Natural killer cell (primary cell): ENCODE measurements at regions not wholly inside any gene's neighbourhood (a gene's known extent, or its start where the extent isn't known, plus 50 kb on each side); places are given as distances from the start of the nearest gene placed in this dataset.
"Not testable (repeated sequence)": the region's sequence is repeated elsewhere in the genome, so short reads cannot be mapped to it uniquely, and the experiment has no call there.

Experiments used
- ATAC-seq, 3 donors: fragments of 150-1000 bp in 2 of 3; fragments of 200-7000 bp in 1 of 3; cut with Tn5 transposase; 1 replicate in 1 of 3; 2 replicates in 2 of 3; pipeline ENCODE4 v1.10.0; 2021; ENCODE audit warnings: mild to moderate bottlenecking in 2 of 3, moderate library complexity in 2 of 3
- DNase-seq, 2 donors: peaks; one replicate each; pipeline versions ENCODE4 v3.0.0 to v3.0.0-alpha.2; 2013 to 2021; ENCODE audit warnings: mixed read lengths in 1 of 2
- H3K27ac ChIP-seq: one replicate; pipeline ENCODE4 v1.5.1; 2013; ENCODE audit warnings: mild to moderate bottlenecking, low read length
- H3K27me3 ChIP-seq: one replicate; pipeline ENCODE4 v1.6.1; 2013; ENCODE audit warnings: low read length; ENCODE audit not compliant: control insufficient read depth, insufficient read depth
- H3K36me3 ChIP-seq: one replicate; pipeline ENCODE4 v1.6.1; 2013; ENCODE audit warnings: low read length; ENCODE audit not compliant: control insufficient read depth, insufficient read depth
- H3K4me1 ChIP-seq: one replicate; pipeline ENCODE4 v1.6.1; 2013; ENCODE audit warnings: low read length; ENCODE audit not compliant: control insufficient read depth, insufficient read depth
- H3K4me3 ChIP-seq: one replicate; pipeline ENCODE4 v1.5.1; 2013; ENCODE audit warnings: low read length
- H3K9me3 ChIP-seq: one replicate; pipeline ENCODE4 v1.6.1; 2013; ENCODE audit warnings: low read length; ENCODE audit not compliant: control insufficient read depth, insufficient read depth
- H3K27ac Mint-ChIP-seq, 2 donors: one replicate each; pipeline ENCODE4 v1.8.0; 2022; ENCODE audit warnings: mild to moderate bottlenecking in 2 of 2, mixed read lengths in 2 of 2, moderate library complexity in 1 of 2
- H3K27me3 Mint-ChIP-seq, 2 donors: one replicate each; pipeline ENCODE4 v1.8.0; 2022; ENCODE audit warnings: low read depth in 2 of 2, mixed read lengths in 2 of 2
- H3K36me3 Mint-ChIP-seq: one replicate; pipeline ENCODE4 v1.8.0; 2022; ENCODE audit warnings: mixed read lengths
- H3K4me1 Mint-ChIP-seq, 2 donors: one replicate each; pipeline ENCODE4 v1.8.0; 2022; ENCODE audit warnings: mixed read lengths in 2 of 2
- H3K4me3 Mint-ChIP-seq: one replicate; pipeline ENCODE4 v1.8.0; 2022; ENCODE audit warnings: mild to moderate bottlenecking, moderate library complexity, mixed read lengths
- H3K9me3 Mint-ChIP-seq, 2 donors: one replicate each; pipeline ENCODE4 v1.8.0; 2022; ENCODE audit warnings: mixed read lengths in 2 of 2
- WGBS: methylation state at CpG from one replicate; pipeline ENCODE4 v1.1.7; 2013; ENCODE audit warnings: missing lambda C conversion rate; ENCODE audit not compliant: insufficient coverage; 5-methylcytosine and 5-hydroxymethylcytosine counted together
- intact Hi-C: fragments of 100-400 bp; cut with micrococcal nuclease; formaldehyde crosslinking; loops from one replicate; pipeline ENCODE4 v1.14.2; 2022
- TF ChIP-seq, protein P1 (sequence below): fragments of 200-600 bp; IDR thresholded peaks from one replicate; pipeline ENCODE4 v1.8.0; 2022; ENCODE audit warnings: antibody characterized with exemption

DNA sequence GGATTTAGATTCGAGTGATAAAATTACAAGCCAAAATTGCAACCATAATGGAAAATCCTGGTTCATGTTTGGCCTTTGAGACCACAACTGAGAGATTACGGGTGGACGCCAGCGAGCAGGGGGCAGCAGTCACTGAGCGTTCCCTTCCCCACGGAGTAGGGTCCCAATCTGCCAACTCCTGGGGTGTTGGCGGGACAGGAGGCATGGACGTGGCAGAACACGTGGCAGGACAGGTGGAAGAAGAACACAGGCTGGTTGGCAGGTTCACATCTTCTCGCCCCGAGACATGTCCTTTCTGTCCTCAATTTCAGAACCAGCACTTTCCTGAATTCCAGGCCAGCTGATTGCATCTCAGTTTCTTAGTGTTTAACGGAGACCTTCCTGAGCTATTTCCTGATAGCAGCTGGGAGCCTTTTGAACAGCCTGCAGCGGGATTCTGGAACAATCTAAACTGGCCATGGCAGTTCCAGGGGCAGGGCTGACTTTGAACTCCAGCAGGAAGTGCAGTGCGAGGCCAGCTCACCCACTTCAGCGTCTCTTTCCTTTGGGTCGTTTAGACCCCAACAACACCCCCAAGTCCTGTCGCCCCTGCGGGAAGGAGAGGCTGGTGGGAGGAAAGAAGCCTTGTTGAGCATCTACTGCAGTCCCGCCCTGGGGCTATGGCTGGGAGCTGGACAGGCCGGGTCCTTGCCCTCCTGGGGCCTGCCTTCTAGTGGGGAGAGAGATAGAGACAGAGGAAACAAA lies 159.1 kb upstream of the FOXF1 start:
- H3K4me1 ChIP-seq, result no peaks in the 10 kb centered on the region
- Mint-ChIP-seq H3K27me3 (peaks cover 47 to 80% of the 10 kb centered on the region in 2 donors), H3K9me3 (no peaks in the 10 kb centered on the region), H3K4me1 (no peaks in the 10 kb centered on the region), H3K27ac (no peak overlapping the region), H3K36me3 (no peaks in the 10 kb centered on the region), H3K4me3 (no peak overlapping the region)
- no peak for DNase-seq
- no peaks in the 10 kb centered on the region for H3K9me3 ChIP-seq
- WGBS, result 72% methylated on average over 15 of the region's 20 CpGs
- TF ChIP-seq, protein P1, sequence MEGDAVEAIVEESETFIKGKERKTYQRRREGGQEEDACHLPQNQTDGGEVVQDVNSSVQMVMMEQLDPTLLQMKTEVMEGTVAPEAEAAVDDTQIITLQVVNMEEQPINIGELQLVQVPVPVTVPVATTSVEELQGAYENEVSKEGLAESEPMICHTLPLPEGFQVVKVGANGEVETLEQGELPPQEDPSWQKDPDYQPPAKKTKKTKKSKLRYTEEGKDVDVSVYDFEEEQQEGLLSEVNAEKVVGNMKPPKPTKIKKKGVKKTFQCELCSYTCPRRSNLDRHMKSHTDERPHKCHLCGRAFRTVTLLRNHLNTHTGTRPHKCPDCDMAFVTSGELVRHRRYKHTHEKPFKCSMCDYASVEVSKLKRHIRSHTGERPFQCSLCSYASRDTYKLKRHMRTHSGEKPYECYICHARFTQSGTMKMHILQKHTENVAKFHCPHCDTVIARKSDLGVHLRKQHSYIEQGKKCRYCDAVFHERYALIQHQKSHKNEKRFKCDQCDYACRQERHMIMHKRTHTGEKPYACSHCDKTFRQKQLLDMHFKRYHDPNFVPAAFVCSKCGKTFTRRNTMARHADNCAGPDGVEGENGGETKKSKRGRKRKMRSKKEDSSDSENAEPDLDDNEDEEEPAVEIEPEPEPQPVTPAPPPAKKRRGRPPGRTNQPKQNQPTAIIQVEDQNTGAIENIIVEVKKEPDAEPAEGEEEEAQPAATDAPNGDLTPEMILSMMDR, result no peak
- ATAC-seq, result no peak
- H3K36me3 ChIP-seq, result no peaks in the 10 kb centered on the region
- no peaks in the 10 kb centered on the region for H3K27me3 ChIP-seq
- no peak overlapping the region for H3K4me3 ChIP-seq
- intact Hi-C loops, result no loop called here
- H3K27ac ChIP-seq, result no peak overlapping the region

DNA sequence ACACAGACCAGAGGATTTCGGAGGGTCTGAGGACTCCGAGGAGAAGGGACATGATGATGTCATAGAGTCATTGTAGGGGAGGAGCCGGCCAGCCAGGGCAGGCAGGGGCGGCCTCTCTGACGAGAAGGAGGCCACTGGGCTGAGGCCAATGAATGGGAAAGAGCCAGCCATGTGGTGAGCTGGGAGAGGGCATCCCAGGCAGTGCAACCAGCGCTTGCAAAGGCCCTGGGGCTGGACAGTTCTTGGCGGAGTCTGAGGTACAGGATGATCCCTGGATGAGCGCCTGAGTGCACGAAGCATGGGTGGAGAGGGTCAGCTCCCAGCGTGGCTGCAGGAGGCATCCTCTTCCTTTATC lies 158.6 kb upstream of the FOXF1 start:
- H3K27me3 ChIP-seq, H3K4me1 Mint-ChIP-seq, ATAC-seq, H3K36me3 Mint-ChIP-seq, DNase-seq, H3K4me3 Mint-ChIP-seq, H3K4me1 ChIP-seq, H3K27ac Mint-ChIP-seq, H3K9me3 Mint-ChIP-seq, H3K4me3 ChIP-seq, H3K27ac ChIP-seq, H3K36me3 ChIP-seq, intact Hi-C loops, H3K9me3 ChIP-seq: not testable (repeated sequence)
- 68% methylated on average over 10 of the region's 10 CpGs for WGBS
- H3K27me3 Mint-ChIP-seq, result peaks cover 43 to 77% of the 10 kb centered on the region in 2 donors

DNA sequence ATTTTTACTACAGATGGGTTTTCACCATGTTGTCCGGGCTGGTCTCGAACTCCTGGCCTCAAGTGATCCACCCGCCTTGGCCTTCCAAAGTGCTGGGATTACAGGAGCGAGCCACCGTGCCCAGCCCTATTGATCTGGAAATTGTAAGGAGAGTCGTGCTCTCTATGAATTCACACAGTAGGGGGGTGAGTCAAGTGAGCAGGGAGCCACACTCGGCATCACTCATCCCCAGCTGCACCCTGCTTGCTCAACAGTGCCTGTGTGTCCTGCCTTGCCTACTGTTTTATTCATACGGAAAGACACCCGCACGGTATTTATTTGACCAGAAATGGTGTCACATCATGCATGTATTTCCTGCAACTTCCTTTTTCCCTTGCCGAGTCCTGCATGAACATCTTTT lies 157.2 kb upstream of the FOXF1 start:
- no peaks in the 10 kb centered on the region for H3K9me3 Mint-ChIP-seq
- intact Hi-C loops, result no loop called here
- no peak overlapping the region for H3K27ac Mint-ChIP-seq
- DNase-seq, result no peak
- ATAC-seq, result no peak
- Histone ChIP-seq H3K36me3 (no peaks in the 10 kb centered on the region), H3K9me3 (no peaks in the 10 kb centered on the region), H3K4me3 (no peak overlapping the region), H3K4me1 (no peaks in the 10 kb centered on the region), H3K27ac (no peak overlapping the region), H3K27me3 (no peaks in the 10 kb centered on the region)
- H3K36me3 Mint-ChIP-seq, result no peaks in the 10 kb centered on the region
- 80% methylated on average over 11 of the region's 11 CpGs for WGBS
- no peak overlapping the region for H3K4me3 Mint-ChIP-seq
- no peaks in the 10 kb centered on the region for H3K4me1 Mint-ChIP-seq
- peaks cover 37 to 66% of the 10 kb centered on the region in 2 donors for H3K27me3 Mint-ChIP-seq
- TF ChIP-seq, protein P1, result no peak

DNA sequence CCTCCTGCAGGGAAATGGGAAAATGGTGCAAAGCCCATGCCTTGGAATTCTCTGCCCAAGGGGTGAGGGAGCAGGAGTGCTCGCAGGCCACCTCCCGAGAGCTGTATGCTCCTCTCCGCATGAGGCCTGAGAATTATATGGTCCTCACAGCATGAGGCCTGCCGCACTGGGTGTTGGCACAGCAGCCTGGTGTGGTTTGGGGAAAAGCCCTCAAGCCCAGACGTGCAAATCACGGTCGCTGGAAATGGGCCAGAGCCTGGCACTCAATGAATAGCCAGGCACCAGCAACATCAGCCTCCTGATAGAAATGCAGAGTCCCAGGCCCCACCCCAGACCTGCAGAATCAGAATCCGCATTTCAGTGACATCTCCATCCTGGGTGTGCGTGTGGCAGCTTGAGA lies 156.4 kb upstream of the FOXF1 start:
- intact Hi-C loops, result no loop called here
- Mint-ChIP-seq H3K9me3 (no peaks in the 10 kb centered on the region), H3K4me3 (no peak overlapping the region), H3K4me1 (no peaks in the 10 kb centered on the region), H3K36me3 (no peaks in the 10 kb centered on the region), H3K27me3 (peaks cover 37 to 59% of the 10 kb centered on the region in 2 donors), H3K27ac (no peak overlapping the region)
- 72% methylated on average over 9 of the region's 9 CpGs for WGBS
- no peak overlapping the region for H3K27ac ChIP-seq
- H3K27me3 ChIP-seq, result no peaks in the 10 kb centered on the region
- ATAC-seq (no peak), DNase-seq (no peak)
- TF ChIP-seq, protein P1, result no peak
- H3K9me3 ChIP-seq, result no peaks in the 10 kb centered on the region
- no peaks in the 10 kb centered on the region for H3K36me3 ChIP-seq
- H3K4me1 ChIP-seq, result no peaks in the 10 kb centered on the region
- no peak overlapping the region for H3K4me3 ChIP-seq
